ENCODE measurements at regions not wholly inside any gene's neighbourhood (a gene's known extent, or its start where the extent isn't known, plus 50 kb on each side); places are given as distances from the start of the nearest gene placed in this dataset.
"Not testable (repeated sequence)": the region's sequence is repeated elsewhere in the genome, so short reads cannot be mapped to it uniquely, and the experiment has no call there.

GRCh38 chr4:45208476-45208875, 482.1 kb upstream of the GNPDA2 start:
- in situ Hi-C loops (cut with HindIII; ENCODE audit: low pct_unique_long_range_greater_than_20kb, low sequenced_read_pairs); DNase-seq (ENCODE audit: low read depth): not testable (repeated sequence)

GRCh38 chr4:45207864-45208331, 481.5 kb upstream of the GNPDA2 start:
- DNase-seq (ENCODE audit: low read depth); in situ Hi-C loops (cut with HindIII; ENCODE audit: low pct_unique_long_range_greater_than_20kb, low sequenced_read_pairs): not testable (repeated sequence)

- DNase-seq (ENCODE audit: low read depth); in situ Hi-C loops (cut with HindIII; ENCODE audit: low pct_unique_long_range_greater_than_20kb, low sequenced_read_pairs): not testable (repeated sequence)
Measured at GRCh38 chr4:45207241-45207863, 481.0 kb upstream of the GNPDA2 start.

- in situ Hi-C loops (cut with HindIII; ENCODE audit: low pct_unique_long_range_greater_than_20kb, low sequenced_read_pairs) = no loop called here
- DNase-seq (ENCODE audit: low read depth) = no peak
Measured at GRCh38 chr4:45199736-45200135, 473.4 kb upstream of the GNPDA2 start.

GRCh38 chr4:45188501-45188900, 462.1 kb upstream of the GNPDA2 start:
- in situ Hi-C loops (cut with HindIII; ENCODE audit: low pct_unique_long_range_greater_than_20kb, low sequenced_read_pairs) = no loop called here
- no peak for DNase-seq (ENCODE audit: low read depth)

- in situ Hi-C loops (cut with HindIII; ENCODE audit: low pct_unique_long_range_greater_than_20kb, low sequenced_read_pairs) = no loop called here
- DNase-seq (ENCODE audit: low read depth) = no peak
Measured at GRCh38 chr4:45186249-45186648, 459.9 kb upstream of the GNPDA2 start.

GRCh38 chr4:45183905-45184304, 457.5 kb upstream of the GNPDA2 start:
- in situ Hi-C loops (cut with HindIII; ENCODE audit: low pct_unique_long_range_greater_than_20kb, low sequenced_read_pairs) = no loop called here
- no peak for DNase-seq (ENCODE audit: low read depth)

- in situ Hi-C loops (cut with HindIII; ENCODE audit: low pct_unique_long_range_greater_than_20kb, low sequenced_read_pairs) = no loop called here
- DNase-seq (ENCODE audit: low read depth) = no peak
Measured at GRCh38 chr4:45172636-45173035, 446.3 kb upstream of the GNPDA2 start.

- no peak for DNase-seq (ENCODE audit: low read depth)
- in situ Hi-C loops (cut with HindIII; ENCODE audit: low pct_unique_long_range_greater_than_20kb, low sequenced_read_pairs) = no loop called here
Measured at GRCh38 chr4:45160951-45161350, 434.6 kb upstream of the GNPDA2 start.

- DNase-seq (ENCODE audit: low read depth) = no peak
- in situ Hi-C loops (cut with HindIII; ENCODE audit: low pct_unique_long_range_greater_than_20kb, low sequenced_read_pairs) = no loop called here
Measured at GRCh38 chr4:45155081-45155777, 428.9 kb upstream of the GNPDA2 start.

GRCh38 chr4:45147866-45148265, 421.5 kb upstream of the GNPDA2 start:
- no peak for DNase-seq (ENCODE audit: low read depth)
- in situ Hi-C loops (cut with HindIII; ENCODE audit: low pct_unique_long_range_greater_than_20kb, low sequenced_read_pairs) = no loop called here

GRCh38 chr4:45131020-45131419, 404.7 kb upstream of the GNPDA2 start:
- in situ Hi-C loops (cut with HindIII; ENCODE audit: low pct_unique_long_range_greater_than_20kb, low sequenced_read_pairs) = no loop called here
- no peak for DNase-seq (ENCODE audit: low read depth)

GRCh38 chr4:45122406-45122805, 396.1 kb upstream of the GNPDA2 start:
- in situ Hi-C loops (cut with HindIII; ENCODE audit: low pct_unique_long_range_greater_than_20kb, low sequenced_read_pairs) = no loop called here

GRCh38 chr4:45121426-45121975, 395.1 kb upstream of the GNPDA2 start:
- in situ Hi-C loops (cut with HindIII; ENCODE audit: low pct_unique_long_range_greater_than_20kb, low sequenced_read_pairs) = no loop called here
- DNase-seq (ENCODE audit: low read depth) = no peak

More at GRCh38 chr4:45122406-45122805, 396.1 kb upstream of the GNPDA2 start:
- DNase-seq (ENCODE audit: low read depth) = no peak

- no peak for DNase-seq (ENCODE audit: low read depth)
- in situ Hi-C loops (cut with HindIII; ENCODE audit: low pct_unique_long_range_greater_than_20kb, low sequenced_read_pairs) = no loop called here
Measured at GRCh38 chr4:45120163-45120562, 393.8 kb upstream of the GNPDA2 start.

- DNase-seq (ENCODE audit: low read depth) = no peak
- in situ Hi-C loops (cut with HindIII; ENCODE audit: low pct_unique_long_range_greater_than_20kb, low sequenced_read_pairs) = no loop called here
Measured at GRCh38 chr4:45119376-45119775, 393.0 kb upstream of the GNPDA2 start.

- no peak for DNase-seq (ENCODE audit: low read depth)
- in situ Hi-C loops (cut with HindIII; ENCODE audit: low pct_unique_long_range_greater_than_20kb, low sequenced_read_pairs) = no loop called here
Measured at GRCh38 chr4:45102716-45103115, 376.4 kb upstream of the GNPDA2 start.

- DNase-seq (ENCODE audit: low read depth) = no peak
- in situ Hi-C loops (cut with HindIII; ENCODE audit: low pct_unique_long_range_greater_than_20kb, low sequenced_read_pairs) = no loop called here
Measured at GRCh38 chr4:45100956-45101818, 374.8 kb upstream of the GNPDA2 start.

GRCh38 chr4:45099471-45099870, 373.1 kb upstream of the GNPDA2 start:
- in situ Hi-C loops (cut with HindIII; ENCODE audit: low pct_unique_long_range_greater_than_20kb, low sequenced_read_pairs) = no loop called here
- no peak for DNase-seq (ENCODE audit: low read depth)

All from Caki2 (cell line).